NCI-H1436 (cell line): ENCODE measurements at regions not wholly inside any gene's neighbourhood (a gene's known extent, or its start where the extent isn't known, plus 50 kb on each side); places are given as distances from the start of the nearest gene placed in this dataset.
A peak's percentile ranks its signal among the peaks of the same experiment; 100 is the strongest.

ENCODE experiments used
- DNase-seq: peaks from one replicate; lab custom pipeline; 2025; lab: John Stamatoyannopoulos, UW

- no peak for DNase-seq
Observed at GRCh38 chr14:65877624-65878023, 465.1 kb downstream of the FUT8 start.

- no peak for DNase-seq
Observed at GRCh38 chr14:65878586-65878985, 466.1 kb downstream of the FUT8 start.

GRCh38 chr14:65879248-65880009 is 466.9 kb downstream of the FUT8 start:
- DNase-seq = no peak

- DNase-seq = no peak
Observed at GRCh38 chr14:65880507-65880906, 468.0 kb downstream of the FUT8 start.

GRCh38 chr14:65881642-65882041 is 469.1 kb downstream of the FUT8 start:
- DNase-seq = no peak

- no peak for DNase-seq
Observed at GRCh38 chr14:65888677-65889076, 476.1 kb downstream of the FUT8 start.

GRCh38 chr14:65892315-65892714 is 479.8 kb downstream of the FUT8 start:
- no peak for DNase-seq

- no peak for DNase-seq
Observed at GRCh38 chr14:65900164-65900563, 487.6 kb downstream of the FUT8 start.

- DNase-seq = no peak
Observed at GRCh38 chr14:65901595-65901994, 489.1 kb downstream of the FUT8 start.

- DNase-seq = no peak
Observed at GRCh38 chr14:65904988-65905387, 492.5 kb downstream of the FUT8 start.

- no peak for DNase-seq
Observed at GRCh38 chr14:65906344-65906743, 493.8 kb downstream of the FUT8 start.

- DNase-seq = no peak
Observed at GRCh38 chr14:65906948-65907347, 494.4 kb downstream of the FUT8 start.

GRCh38 chr14:65910108-65910786 is 497.7 kb downstream of the FUT8 start:
- no peak for DNase-seq

GRCh38 chr14:65915125-65915524 is 502.6 kb downstream of the FUT8 start:
- DNase-seq = no peak

GRCh38 chr14:65916055-65916454 is 503.5 kb downstream of the FUT8 start:
- no peak for DNase-seq

- DNase-seq = no peak
Observed at GRCh38 chr14:65920996-65921395, 508.5 kb downstream of the FUT8 start.

- DNase-seq = no peak
Observed at GRCh38 chr14:65922142-65922541, 509.6 kb downstream of the FUT8 start.

GRCh38 chr14:65926504-65926903 is 514.0 kb downstream of the FUT8 start:
- DNase-seq = peak; percentile 68

- DNase-seq = no peak
Observed at GRCh38 chr14:65926935-65927700, 514.6 kb downstream of the FUT8 start.

- DNase-seq = peak; percentile 89
Observed at GRCh38 chr14:65927931-65928356, 515.4 kb downstream of the FUT8 start.

- no peak for DNase-seq
Observed at GRCh38 chr14:65928995-65929394, 516.5 kb downstream of the FUT8 start.

- no peak for DNase-seq
Observed at GRCh38 chr14:65933400-65934069, 521.0 kb downstream of the FUT8 start.
